Neural progenitor cell (in vitro differentiated cells): ENCODE measurements at regions not wholly inside any gene's neighbourhood (a gene's known extent, or its start where the extent isn't known, plus 50 kb on each side); places are given as distances from the start of the nearest gene placed in this dataset.

Experiments used
- CTCF ChIP-seq: fragments of 200-600 bp; sonication (generic); IDR thresholded peaks from 2 replicates; pipeline ENCODE4 v1.5.1; 2017; ENCODE audit warnings: antibody characterized with exemption, mild to moderate bottlenecking
- EZH2phosphoT487 ChIP-seq: fragments of 200-600 bp; sonication (generic); IDR thresholded peaks from 2 replicates; pipeline ENCODE4 v1.6.1; 2017; ENCODE audit warnings: antibody characterized with exemption

- TF ChIP-seq CTCF (no peak), EZH2phosphoT487 (no peak)
Observed at GRCh38 chr11:33452836-33453624, 195.8 kb downstream of the HIPK3 start.
